ENCODE measurements at regions not wholly inside any gene's neighbourhood (a gene's known extent, or its start where the extent isn't known, plus 50 kb on each side); places are given as distances from the start of the nearest gene placed in this dataset.

DNA sequence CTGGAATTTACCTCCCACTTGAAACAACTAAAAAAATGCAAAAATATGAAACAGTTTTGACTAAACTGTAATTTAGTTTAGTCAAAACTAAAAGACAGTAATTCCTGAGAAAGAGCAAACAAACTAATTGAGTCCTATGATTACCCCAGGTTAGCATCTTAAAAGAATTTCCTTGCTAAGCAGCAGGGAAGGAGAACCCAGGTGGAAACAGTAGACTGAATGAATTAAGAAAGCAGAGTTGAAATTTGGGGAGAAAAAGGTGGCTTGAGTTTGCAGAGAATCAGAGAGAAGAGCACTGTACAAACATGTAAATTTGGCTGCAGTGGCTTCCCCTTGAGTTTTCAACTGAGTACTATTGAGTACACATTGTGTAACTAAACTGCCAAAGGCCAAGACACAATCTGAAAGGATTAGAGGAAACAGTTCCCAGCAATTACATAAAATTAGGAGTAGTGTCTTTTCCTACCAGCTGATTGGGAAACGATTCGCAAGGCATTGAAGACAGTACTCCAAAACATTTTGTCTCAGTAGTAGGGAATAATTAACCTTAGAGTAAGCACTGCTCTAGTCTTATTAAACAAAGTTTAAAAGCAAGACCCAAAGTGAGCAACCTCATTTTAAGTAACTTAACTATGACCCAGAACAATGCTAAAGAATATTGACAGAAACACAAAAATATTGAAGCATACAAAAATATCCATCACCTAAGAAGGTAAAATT, 820.5 kb downstream of the DACH1 start:
- H3K4me3 ChIP-seq (ENCODE audit: low read depth, low read length) = no peak overlapping the region
- no peak for DNase-seq (ENCODE audit: low read depth)
- TF ChIP-seq, protein P1, sequence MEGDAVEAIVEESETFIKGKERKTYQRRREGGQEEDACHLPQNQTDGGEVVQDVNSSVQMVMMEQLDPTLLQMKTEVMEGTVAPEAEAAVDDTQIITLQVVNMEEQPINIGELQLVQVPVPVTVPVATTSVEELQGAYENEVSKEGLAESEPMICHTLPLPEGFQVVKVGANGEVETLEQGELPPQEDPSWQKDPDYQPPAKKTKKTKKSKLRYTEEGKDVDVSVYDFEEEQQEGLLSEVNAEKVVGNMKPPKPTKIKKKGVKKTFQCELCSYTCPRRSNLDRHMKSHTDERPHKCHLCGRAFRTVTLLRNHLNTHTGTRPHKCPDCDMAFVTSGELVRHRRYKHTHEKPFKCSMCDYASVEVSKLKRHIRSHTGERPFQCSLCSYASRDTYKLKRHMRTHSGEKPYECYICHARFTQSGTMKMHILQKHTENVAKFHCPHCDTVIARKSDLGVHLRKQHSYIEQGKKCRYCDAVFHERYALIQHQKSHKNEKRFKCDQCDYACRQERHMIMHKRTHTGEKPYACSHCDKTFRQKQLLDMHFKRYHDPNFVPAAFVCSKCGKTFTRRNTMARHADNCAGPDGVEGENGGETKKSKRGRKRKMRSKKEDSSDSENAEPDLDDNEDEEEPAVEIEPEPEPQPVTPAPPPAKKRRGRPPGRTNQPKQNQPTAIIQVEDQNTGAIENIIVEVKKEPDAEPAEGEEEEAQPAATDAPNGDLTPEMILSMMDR (IDR thresholded peaks at IDR 0.05; ENCODE audit: control insufficient read depth, extremely low read depth, insufficient read depth) = no peak

DNA sequence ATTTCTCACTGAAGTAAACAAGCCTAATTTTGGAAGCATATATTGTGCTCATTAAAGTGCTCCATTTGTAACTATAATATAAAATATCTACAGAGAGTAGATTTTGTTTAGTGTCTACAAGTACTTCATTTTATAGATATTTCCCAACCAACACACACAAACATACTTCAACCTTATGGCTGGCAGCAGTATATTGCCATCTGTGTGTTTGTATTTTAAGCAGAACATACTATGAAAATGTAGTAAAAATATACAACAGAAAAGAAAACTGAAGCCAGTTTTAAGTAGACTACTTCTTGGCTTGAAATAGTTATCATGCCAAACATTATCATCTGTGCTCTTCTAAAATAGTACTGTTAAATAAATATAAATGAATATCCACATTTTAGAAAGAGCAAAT, 821.9 kb downstream of the DACH1 start:
- TF ChIP-seq, protein P1 (IDR thresholded peaks at IDR 0.05; ENCODE audit: control insufficient read depth, extremely low read depth, insufficient read depth) = no peak
- no peak overlapping the region for H3K4me3 ChIP-seq (ENCODE audit: low read depth, low read length)
- no peak for DNase-seq (ENCODE audit: low read depth)

DNA sequence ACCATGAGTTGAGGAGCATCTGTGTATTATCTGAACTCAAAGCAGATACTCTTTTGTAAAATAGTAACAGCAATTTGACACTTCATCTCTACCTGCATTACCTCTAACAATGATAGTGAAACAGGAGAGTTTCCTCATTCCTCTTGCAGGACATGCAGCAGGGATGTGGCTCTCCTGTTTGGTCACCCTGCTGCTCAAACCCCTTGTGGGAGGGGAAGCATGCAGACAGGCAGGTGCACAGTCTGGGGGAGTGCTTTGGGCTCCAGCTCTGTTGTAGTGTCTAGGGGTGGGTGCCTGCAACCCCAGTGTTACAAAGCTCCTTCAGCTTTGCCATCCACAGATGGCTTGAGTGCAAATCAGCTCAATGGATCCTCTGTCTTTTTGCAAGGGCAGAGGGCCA, 827.6 kb downstream of the DACH1 start:
- TF ChIP-seq, protein P1 (IDR thresholded peaks at IDR 0.05; ENCODE audit: control insufficient read depth, extremely low read depth, insufficient read depth) = no peak
- DNase-seq (ENCODE audit: low read depth) = no peak
- H3K4me3 ChIP-seq (ENCODE audit: low read depth, low read length) = no peak overlapping the region

DNA sequence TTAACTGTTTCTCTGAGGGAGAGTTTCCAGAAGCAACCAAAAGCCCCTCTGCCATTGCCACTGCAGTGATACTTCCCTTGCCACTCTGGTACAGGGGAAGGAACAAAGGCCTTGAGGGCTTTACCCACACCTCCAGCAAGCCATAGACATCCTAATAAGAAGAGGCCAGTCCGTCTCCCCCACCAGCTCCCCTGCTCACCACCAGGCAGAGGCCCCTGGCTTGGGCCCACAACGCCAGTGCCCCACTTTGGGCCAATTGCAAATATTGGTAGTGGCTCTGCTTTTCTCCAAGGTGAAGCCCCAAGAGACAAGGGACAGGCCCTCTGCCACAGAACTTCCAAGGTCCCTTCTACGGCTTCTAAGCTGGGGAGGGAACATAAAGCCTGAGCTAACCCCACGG, 833.0 kb downstream of the DACH1 start:
- TF ChIP-seq, protein P1 (IDR thresholded peaks at IDR 0.05; ENCODE audit: control insufficient read depth, extremely low read depth, insufficient read depth) = no peak
- no peak overlapping the region for H3K4me3 ChIP-seq (ENCODE audit: low read depth, low read length)

DNA sequence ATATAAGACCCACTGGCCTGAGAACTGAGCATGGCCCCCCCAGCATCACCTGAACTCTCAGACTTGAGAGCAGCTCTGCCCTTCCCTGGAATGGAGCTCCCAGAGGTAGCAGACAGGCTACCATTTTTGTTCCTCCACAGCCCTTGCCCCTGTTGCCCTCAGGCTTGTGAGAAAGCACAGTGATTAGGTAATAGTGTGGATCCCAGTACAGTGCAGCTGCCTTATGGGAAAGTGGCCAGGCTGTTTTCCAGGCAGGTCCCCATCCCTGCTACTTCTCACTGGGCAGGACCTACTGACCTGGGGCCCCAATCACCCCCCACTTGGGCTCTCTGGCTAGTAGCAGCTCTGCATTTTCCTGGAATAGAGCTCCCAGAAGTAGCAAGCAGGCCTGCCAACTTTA, 834.0 kb downstream of the DACH1 start:
- DNase-seq (ENCODE audit: low read depth) = no peak
- H3K4me3 ChIP-seq (ENCODE audit: low read depth, low read length) = no peak overlapping the region
- TF ChIP-seq, protein P1 (IDR thresholded peaks at IDR 0.05; ENCODE audit: control insufficient read depth, extremely low read depth, insufficient read depth) = no peak

More for the DNA sequence above, 833.0 kb downstream of the DACH1 start:
- no peak for DNase-seq (ENCODE audit: low read depth)

DNA sequence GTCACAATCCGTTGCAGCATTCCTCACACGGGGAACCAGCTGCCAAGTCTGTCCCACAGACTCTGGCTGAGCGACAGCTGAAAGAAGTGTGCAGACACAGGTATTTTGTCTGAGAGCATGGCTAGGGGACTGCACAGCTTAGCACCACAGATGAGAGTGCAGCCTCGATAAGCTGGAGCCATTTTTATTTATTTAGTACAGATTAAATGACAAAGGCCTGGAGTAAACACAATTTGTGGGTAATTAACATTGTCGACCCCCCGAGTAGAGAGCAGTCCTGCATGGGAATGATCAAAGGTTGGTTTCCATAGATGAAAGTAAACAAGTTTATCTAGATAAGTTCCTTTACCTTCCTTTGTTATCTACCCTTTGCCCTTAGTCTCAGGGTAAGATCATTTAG, 836.2 kb downstream of the DACH1 start:
- no peak for DNase-seq (ENCODE audit: low read depth)
- TF ChIP-seq, protein P1 (IDR thresholded peaks at IDR 0.05; ENCODE audit: control insufficient read depth, extremely low read depth, insufficient read depth) = no peak
- H3K4me3 ChIP-seq (ENCODE audit: low read depth, low read length) = no peak overlapping the region

DNA sequence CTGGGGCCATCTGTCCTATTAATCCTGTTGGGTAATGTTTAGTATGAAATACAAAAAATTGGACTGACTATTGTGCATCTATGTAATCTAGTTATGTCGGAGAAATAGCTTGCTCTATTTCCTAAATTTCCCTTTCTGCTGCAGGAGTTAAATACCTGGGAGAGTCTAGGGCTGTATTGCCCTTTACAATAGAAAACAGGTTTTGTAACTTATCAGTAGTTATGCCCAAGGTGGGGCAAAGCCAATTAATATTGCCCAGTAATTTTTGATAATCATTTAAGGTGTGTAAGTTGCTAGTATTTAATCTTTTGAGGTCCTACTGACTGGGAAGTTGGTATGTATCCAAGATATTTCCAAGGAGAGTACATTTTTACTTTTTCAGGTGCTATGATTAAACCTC, 838.1 kb downstream of the DACH1 start:
- TF ChIP-seq, protein P1 (IDR thresholded peaks at IDR 0.05; ENCODE audit: control insufficient read depth, extremely low read depth, insufficient read depth) = no peak
- DNase-seq (ENCODE audit: low read depth) = no peak
- no peak overlapping the region for H3K4me3 ChIP-seq (ENCODE audit: low read depth, low read length)

Measured in LNCaP clone FGC (cell line).